GM12891 (cell line): ENCODE measurements at regions not wholly inside any gene's neighbourhood (a gene's known extent, or its start where the extent isn't known, plus 50 kb on each side); places are given as distances from the start of the nearest gene placed in this dataset.

ENCODE experiments used
- POLR2AphosphoS5 ChIP-seq: IDR thresholded peaks from 2 replicates; pipeline ENCODE4 v1.6.1; 2011; ENCODE audit warnings: low read depth, low read length, control low read depth
- SPI1 ChIP-seq: IDR thresholded peaks from 2 replicates; pipeline ENCODE4 v1.6.1; 2011; ENCODE audit warnings: low read depth, low read length, control low read depth
- TAF1 ChIP-seq: IDR thresholded peaks from 2 replicates; pipeline ENCODE4 v1.6.1; 2011; ENCODE audit warnings: low read depth, low read length, control low read depth

- TF ChIP-seq POLR2AphosphoS5 (no peak), SPI1 (no peak), TAF1 (no peak)
Measured at GRCh38 chr18:26617151-26617554, 68.8 kb upstream of the KCTD1 start.
